Activated B cell treated with CpG ODN at 0.5 μM for 24 hours (primary cell): ENCODE measurements at regions not wholly inside any gene's neighbourhood (a gene's known extent, or its start where the extent isn't known, plus 50 kb on each side); places are given as distances from the start of the nearest gene placed in this dataset.

Experiments used
- ATAC-seq: fragments of 200-7000 bp; cut with Tn5 transposase; one replicate; pipeline ENCODE4 v1.10.0; 2021; ENCODE audit warnings: low read depth, mild to moderate bottlenecking, moderate library complexity
- CTCF ChIA-PET: fragments of 350-600 bp; sonication (Branson Sonifier 250); formaldehyde crosslinking; loops from one replicate; lab custom pipeline; 2021; ENCODE audit warnings: antibody characterized with exemption; lab: Charles Lee
- POLR2A ChIA-PET: fragments of 350-600 bp; sonication (Branson Sonifier 250); formaldehyde crosslinking; loops from one replicate; lab custom pipeline; 2021; ENCODE audit warnings: antibody characterized with exemption; lab: Charles Lee
- DNase-seq: peaks from one replicate; pipeline ENCODE4 v3.0.0; 2022
- H3K27ac Mint-ChIP-seq: one replicate; pipeline ENCODE4 v1.8.0; 2020; ENCODE audit warnings: mixed read lengths
- H3K27me3 Mint-ChIP-seq: one replicate; pipeline ENCODE4 v1.8.0; 2021; ENCODE audit warnings: mixed read lengths
- H3K36me3 Mint-ChIP-seq: one replicate; pipeline ENCODE4 v1.8.0; 2021; ENCODE audit warnings: low read depth, mixed read lengths
- H3K4me1 Mint-ChIP-seq: one replicate; pipeline ENCODE4 v1.8.0; 2021; ENCODE audit warnings: mixed read lengths
- H3K4me3 Mint-ChIP-seq: one replicate; pipeline ENCODE4 v1.8.0; 2020; ENCODE audit warnings: mild to moderate bottlenecking, mixed read lengths
- H3K9me3 Mint-ChIP-seq: one replicate; pipeline ENCODE4 v1.8.0; 2020; ENCODE audit warnings: mixed read lengths
- intact Hi-C: fragments of 100-400 bp; cut with micrococcal nuclease; formaldehyde crosslinking; loops from one replicate; pipeline ENCODE4 v1.15.1; 2024
- TF ChIP-seq, protein P1 (sequence below): fragments of 200-600 bp; IDR thresholded peaks from one replicate; pipeline ENCODE4 v1.8.0; 2022; ENCODE audit warnings: antibody characterized with exemption, mild to moderate bottlenecking

DNA sequence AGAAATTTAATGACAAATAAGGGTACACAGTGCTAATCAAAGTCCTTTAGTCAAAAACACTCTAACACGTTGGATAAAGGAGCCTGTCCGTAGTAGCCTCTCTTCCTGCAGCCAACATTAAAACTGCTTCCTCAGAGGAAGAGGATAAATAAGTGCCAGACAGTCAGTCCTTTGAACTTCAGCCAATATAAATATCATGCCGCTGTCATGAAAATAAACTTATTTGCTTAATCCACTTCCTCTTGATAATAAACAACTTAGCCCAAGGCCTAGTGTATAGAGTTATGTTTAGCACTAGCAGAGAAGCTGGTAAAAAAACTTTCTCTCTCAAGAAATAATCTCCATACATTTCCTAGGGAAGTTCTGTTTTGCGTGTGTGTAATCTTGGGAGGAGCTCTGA is 196.7 kb downstream of the HS3ST1 start:
- intact Hi-C loops: no loop called here

DNA sequence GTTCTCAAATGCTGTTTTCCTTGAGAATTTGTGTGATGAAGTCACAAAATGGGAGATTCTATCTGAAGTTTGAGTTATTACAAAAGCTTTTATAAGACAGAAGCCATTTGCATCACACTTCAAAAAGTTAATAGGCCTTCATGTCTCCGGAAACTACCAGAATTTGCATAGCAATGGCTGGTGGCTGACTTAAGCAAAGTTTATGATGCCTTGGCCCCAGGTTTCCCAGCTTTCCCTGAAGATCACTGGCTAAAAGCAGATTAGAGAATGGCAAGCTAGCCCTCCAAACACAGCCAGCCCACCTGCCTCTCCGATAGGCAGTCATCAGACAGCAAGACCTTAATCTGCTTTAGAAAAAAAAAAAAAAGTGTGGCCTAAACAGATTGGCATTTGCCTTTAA is 197.8 kb downstream of the HS3ST1 start:
- no peaks in the 10 kb centered on the region for H3K27me3 Mint-ChIP-seq
- CTCF ChIA-PET: no interaction called here
- H3K27ac Mint-ChIP-seq: no peak overlapping the region
- H3K36me3 Mint-ChIP-seq: no peaks in the 10 kb centered on the region
- H3K4me1 Mint-ChIP-seq: peaks cover 13% of the 10 kb centered on the region
- POLR2A ChIA-PET: no interaction called here
- H3K4me3 Mint-ChIP-seq: no peak overlapping the region
- ATAC-seq: no peak
- intact Hi-C loops: no loop called here
- DNase-seq: no peak
- TF ChIP-seq, protein P1, sequence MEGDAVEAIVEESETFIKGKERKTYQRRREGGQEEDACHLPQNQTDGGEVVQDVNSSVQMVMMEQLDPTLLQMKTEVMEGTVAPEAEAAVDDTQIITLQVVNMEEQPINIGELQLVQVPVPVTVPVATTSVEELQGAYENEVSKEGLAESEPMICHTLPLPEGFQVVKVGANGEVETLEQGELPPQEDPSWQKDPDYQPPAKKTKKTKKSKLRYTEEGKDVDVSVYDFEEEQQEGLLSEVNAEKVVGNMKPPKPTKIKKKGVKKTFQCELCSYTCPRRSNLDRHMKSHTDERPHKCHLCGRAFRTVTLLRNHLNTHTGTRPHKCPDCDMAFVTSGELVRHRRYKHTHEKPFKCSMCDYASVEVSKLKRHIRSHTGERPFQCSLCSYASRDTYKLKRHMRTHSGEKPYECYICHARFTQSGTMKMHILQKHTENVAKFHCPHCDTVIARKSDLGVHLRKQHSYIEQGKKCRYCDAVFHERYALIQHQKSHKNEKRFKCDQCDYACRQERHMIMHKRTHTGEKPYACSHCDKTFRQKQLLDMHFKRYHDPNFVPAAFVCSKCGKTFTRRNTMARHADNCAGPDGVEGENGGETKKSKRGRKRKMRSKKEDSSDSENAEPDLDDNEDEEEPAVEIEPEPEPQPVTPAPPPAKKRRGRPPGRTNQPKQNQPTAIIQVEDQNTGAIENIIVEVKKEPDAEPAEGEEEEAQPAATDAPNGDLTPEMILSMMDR: no peak
- H3K9me3 Mint-ChIP-seq: peaks cover 4% of the 10 kb centered on the region

More for the DNA sequence above, 196.7 kb downstream of the HS3ST1 start:
- no peaks in the 10 kb centered on the region for H3K36me3 Mint-ChIP-seq
- ATAC-seq (no peak), DNase-seq (no peak)
- peaks cover 4% of the 10 kb centered on the region for H3K9me3 Mint-ChIP-seq
- TF ChIP-seq, protein P1: no peak
- peaks cover 13% of the 10 kb centered on the region for H3K4me1 Mint-ChIP-seq
- ChIA-PET POLR2A (no interaction called here), CTCF (no interaction called here)
- no peak overlapping the region for H3K4me3 Mint-ChIP-seq
- no peaks in the 10 kb centered on the region for H3K27me3 Mint-ChIP-seq
- H3K27ac Mint-ChIP-seq: no peak overlapping the region

DNA sequence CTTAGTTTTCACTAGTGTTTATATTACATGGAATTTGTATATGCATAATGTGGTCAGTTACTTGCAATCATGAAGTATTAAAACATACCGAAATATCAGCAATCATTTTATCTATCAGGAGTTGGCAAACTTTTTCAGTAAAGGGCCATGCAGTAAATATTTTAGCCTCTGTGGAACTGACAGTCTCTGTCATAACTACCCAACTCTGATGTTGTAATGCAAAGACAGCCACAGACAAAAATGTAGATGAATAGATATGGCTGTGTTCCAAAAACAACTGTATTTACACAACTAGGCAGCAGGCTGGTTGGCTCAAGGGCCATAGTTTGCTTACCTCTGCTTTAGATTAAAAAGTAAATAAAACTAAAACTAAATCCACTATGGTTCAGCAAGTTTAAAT is 200.2 kb downstream of the HS3ST1 start:
- no peaks in the 10 kb centered on the region for H3K36me3 Mint-ChIP-seq
- peaks cover 13% of the 10 kb centered on the region for H3K4me1 Mint-ChIP-seq
- TF ChIP-seq, protein P1: no peak
- ChIA-PET POLR2A (no interaction called here), CTCF (no interaction called here)
- H3K27me3 Mint-ChIP-seq: peaks cover 2% of the 10 kb centered on the region
- DNase-seq (no peak), ATAC-seq (no peak)
- H3K9me3 Mint-ChIP-seq: no peaks in the 10 kb centered on the region
- no peak overlapping the region for H3K27ac Mint-ChIP-seq
- no peak overlapping the region for H3K4me3 Mint-ChIP-seq
- intact Hi-C loops: no loop called here

DNA sequence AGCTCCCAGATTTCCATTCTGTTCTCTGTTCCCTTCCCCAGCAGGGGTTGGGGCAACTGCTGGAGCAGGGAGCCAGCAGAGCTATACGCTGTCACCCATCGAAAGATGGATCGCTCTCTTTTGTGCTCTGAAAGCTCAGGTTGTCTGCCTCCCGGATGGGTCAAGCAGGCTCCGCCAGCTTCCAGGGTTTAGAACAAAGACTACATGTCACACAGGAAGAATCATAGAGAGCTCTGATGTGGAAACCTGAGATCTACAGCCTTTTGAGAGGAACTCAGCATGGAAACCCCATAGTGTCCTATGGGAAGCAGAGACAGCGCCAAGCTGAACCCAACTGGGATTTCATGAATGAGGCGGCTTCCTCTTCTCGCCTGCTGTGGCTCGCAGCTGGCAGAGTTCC is 205.4 kb downstream of the HS3ST1 start:
- intact Hi-C loops: no loop called here
- no peak overlapping the region for H3K27ac Mint-ChIP-seq
- ATAC-seq (no peak), DNase-seq (no peak)
- POLR2A ChIA-PET: no interaction called here
- no peak overlapping the region for H3K4me3 Mint-ChIP-seq
- H3K27me3 Mint-ChIP-seq: peaks cover 2% of the 10 kb centered on the region
- TF ChIP-seq, protein P1: no peak
- no peaks in the 10 kb centered on the region for H3K36me3 Mint-ChIP-seq
- CTCF ChIA-PET: no interaction called here
- H3K9me3 Mint-ChIP-seq: peaks cover 2% of the 10 kb centered on the region
- H3K4me1 Mint-ChIP-seq: no peaks in the 10 kb centered on the region

DNA sequence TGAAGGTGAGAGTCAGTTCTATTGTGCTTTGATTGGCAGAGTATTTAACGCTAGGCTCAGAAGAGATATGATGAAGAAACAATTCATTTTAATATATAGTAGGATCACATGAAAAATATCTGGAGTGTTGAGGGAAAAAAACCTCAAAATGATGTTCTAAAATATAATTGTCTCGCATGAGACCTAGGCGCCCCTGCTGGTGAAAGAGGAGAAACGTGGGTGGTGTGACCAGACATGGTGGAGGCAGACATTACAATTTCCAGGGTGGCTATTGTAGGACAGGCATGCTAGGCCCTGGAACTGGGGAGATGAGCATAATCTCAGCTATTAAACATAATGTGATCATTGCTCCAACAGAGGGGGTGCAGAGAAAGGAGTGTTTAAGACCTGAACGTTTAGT is 210.0 kb downstream of the HS3ST1 start:
- Mint-ChIP-seq H3K36me3 (no peaks in the 10 kb centered on the region), H3K27me3 (no peaks in the 10 kb centered on the region), H3K27ac (no peak overlapping the region), H3K4me1 (no peaks in the 10 kb centered on the region), H3K9me3 (peaks cover 5% of the 10 kb centered on the region), H3K4me3 (no peak overlapping the region)
- TF ChIP-seq, protein P1: no peak
- ATAC-seq (no peak), DNase-seq (no peak)
- CTCF ChIA-PET: no interaction called here
- POLR2A ChIA-PET: no interaction called here
- intact Hi-C loops: no loop called here
